ENCODE measurements at regions not wholly inside any gene's neighbourhood (a gene's known extent, or its start where the extent isn't known, plus 50 kb on each side); places are given as distances from the start of the nearest gene placed in this dataset.

- TF ChIP-seq CTCF (IDR thresholded peaks at IDR 0.05; ENCODE audit: poor library complexity, severe bottlenecking), result no peak
- DNase-seq (ENCODE audit: low spot score) (no peak), ATAC-seq (ENCODE audit: low read depth) (peak; percentile 27; the same call in 1 of the 3 replicates)
- H3K4me3 ChIP-seq (ENCODE audit: severe bottlenecking), result no peak overlapping the region
- H3K27me3 ChIP-seq (ENCODE audit: insufficient read depth, poor library complexity, severe bottlenecking), result no peaks in the 10 kb centered on the region
- H3K9me3 ChIP-seq (ENCODE audit: severe bottlenecking), result no peaks in the 10 kb centered on the region
- no peak overlapping the region for H3K27ac ChIP-seq (ENCODE audit: poor library complexity, severe bottlenecking)
- no peaks in the 10 kb centered on the region for H3K36me3 ChIP-seq (ENCODE audit: low read depth)
- H3K4me1 ChIP-seq (ENCODE audit: insufficient read depth, poor library complexity, severe bottlenecking), result no peaks in the 10 kb centered on the region
These were observed 279.6 kb upstream of the TMEM132C start for GRCh38 chr12:127987199-127987901.

- Histone ChIP-seq H3K27me3 (ENCODE audit: insufficient read depth, poor library complexity, severe bottlenecking) (no peaks in the 10 kb centered on the region), H3K27ac (ENCODE audit: poor library complexity, severe bottlenecking) (no peak overlapping the region), H3K36me3 (ENCODE audit: low read depth) (no peaks in the 10 kb centered on the region), H3K9me3 (ENCODE audit: severe bottlenecking) (no peaks in the 10 kb centered on the region), H3K4me1 (ENCODE audit: insufficient read depth, poor library complexity, severe bottlenecking) (no peaks in the 10 kb centered on the region), H3K4me3 (ENCODE audit: severe bottlenecking) (no peak overlapping the region)
- ATAC-seq (ENCODE audit: low read depth) (no peak), DNase-seq (ENCODE audit: low spot score) (no peak)
- TF ChIP-seq CTCF (IDR thresholded peaks at IDR 0.05; ENCODE audit: poor library complexity, severe bottlenecking), result no peak
These were observed 275.5 kb upstream of the TMEM132C start for GRCh38 chr12:127991485-127991884.

GRCh38 chr12:127998988-127999387, 268.0 kb upstream of the TMEM132C start:
- Histone ChIP-seq H3K36me3 (ENCODE audit: low read depth) (no peaks in the 10 kb centered on the region), H3K27ac (ENCODE audit: poor library complexity, severe bottlenecking) (no peak overlapping the region), H3K4me3 (ENCODE audit: severe bottlenecking) (no peak overlapping the region), H3K4me1 (ENCODE audit: insufficient read depth, poor library complexity, severe bottlenecking) (no peaks in the 10 kb centered on the region), H3K9me3 (ENCODE audit: severe bottlenecking) (peaks cover 2% of the 10 kb centered on the region), H3K27me3 (ENCODE audit: insufficient read depth, poor library complexity, severe bottlenecking) (no peaks in the 10 kb centered on the region)
- ATAC-seq (ENCODE audit: low read depth), result 0 out of 3 replicates have a peak, but pooled peaks have one; percentile 40
- no peak for TF ChIP-seq CTCF (IDR thresholded peaks at IDR 0.05; ENCODE audit: poor library complexity, severe bottlenecking)
- DNase-seq (ENCODE audit: low spot score), result no peak

- no peak for DNase-seq (ENCODE audit: low spot score)
These were observed 262.5 kb upstream of the TMEM132C start for GRCh38 chr12:128004383-128004938.

More at GRCh38 chr12:128004383-128004938, 262.5 kb upstream of the TMEM132C start:
- H3K27me3 ChIP-seq (ENCODE audit: insufficient read depth, poor library complexity, severe bottlenecking), result no peaks in the 10 kb centered on the region
- no peaks in the 10 kb centered on the region for H3K36me3 ChIP-seq (ENCODE audit: low read depth)
- TF ChIP-seq CTCF (IDR thresholded peaks at IDR 0.05; ENCODE audit: poor library complexity, severe bottlenecking), result no peak
- H3K9me3 ChIP-seq (ENCODE audit: severe bottlenecking), result no peaks in the 10 kb centered on the region
- no peaks in the 10 kb centered on the region for H3K4me1 ChIP-seq (ENCODE audit: insufficient read depth, poor library complexity, severe bottlenecking)
- no peak for ATAC-seq (ENCODE audit: low read depth)
- H3K4me3 ChIP-seq (ENCODE audit: severe bottlenecking), result no peak overlapping the region
- no peak overlapping the region for H3K27ac ChIP-seq (ENCODE audit: poor library complexity, severe bottlenecking)
